ENCODE measurements at regions not wholly inside any gene's neighbourhood (a gene's known extent, or its start where the extent isn't known, plus 50 kb on each side); places are given as distances from the start of the nearest gene placed in this dataset.
A peak's percentile ranks its signal among the peaks of the same experiment; 100 is the strongest.
"Not testable (repeated sequence)": the region's sequence is repeated elsewhere in the genome, so short reads cannot be mapped to it uniquely, and the experiment has no call there.

GRCh38 chr5:18999478-18999877 lies 988.5 kb downstream of the CDH18 start:
- DNase-seq = no peak

DNA sequence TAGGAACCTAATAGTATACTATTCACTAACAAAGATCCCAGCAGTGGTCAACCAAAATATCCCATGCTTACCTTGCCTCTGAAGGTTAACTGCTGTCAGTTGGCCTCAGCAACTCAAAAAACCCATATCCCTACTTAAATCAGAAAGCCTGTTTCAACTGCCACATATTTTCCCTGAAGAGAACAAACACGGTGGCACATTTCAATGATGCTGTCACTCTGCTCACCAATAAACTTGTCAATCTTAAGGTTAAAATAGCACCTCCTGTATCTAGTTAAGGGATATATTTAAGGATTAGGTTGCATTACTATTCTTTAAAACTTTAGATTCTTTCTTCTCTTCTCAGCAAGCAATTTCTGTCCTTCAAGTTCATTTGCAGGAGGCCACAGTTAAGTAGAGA lies 986.9 kb downstream of the CDH18 start:
- DNase-seq = no peak

DNA sequence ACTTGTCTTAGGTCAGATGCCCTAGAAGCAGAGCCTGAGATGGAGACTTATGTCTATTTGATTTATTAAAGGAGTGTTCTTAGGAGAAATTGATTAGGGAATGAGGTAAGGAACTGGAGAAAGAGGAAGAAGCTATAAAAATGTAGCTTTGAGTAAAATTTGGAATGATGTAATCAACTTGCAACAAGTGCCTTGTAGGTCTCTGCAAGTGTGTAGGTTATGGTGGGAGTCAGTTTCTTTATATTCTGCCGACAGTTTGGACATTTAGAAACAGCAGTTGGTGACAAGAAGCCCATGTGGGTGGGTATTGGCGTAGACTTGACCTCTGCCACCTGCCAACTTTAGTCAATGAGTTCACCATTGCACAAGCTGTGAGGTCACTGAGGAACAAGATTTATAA lies 986.5 kb downstream of the CDH18 start:
- no peak for DNase-seq

DNA sequence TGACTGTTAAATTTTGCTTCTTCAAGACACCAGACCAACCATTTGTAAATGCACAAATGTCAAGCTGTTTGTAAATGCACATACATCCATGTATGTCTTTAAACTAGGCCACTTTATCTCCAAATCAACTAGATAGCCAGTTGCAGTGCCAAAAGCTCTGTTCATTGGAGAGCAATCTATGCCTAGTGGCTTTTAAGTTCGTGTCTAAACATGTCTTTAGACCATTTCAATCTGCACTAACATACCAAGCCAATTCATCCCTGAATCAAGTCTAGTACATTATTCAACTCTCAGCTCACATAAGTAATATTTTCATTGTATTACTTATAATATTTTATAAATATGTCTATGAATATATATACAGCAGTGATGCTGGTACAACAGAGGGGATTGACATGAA lies 985.9 kb downstream of the CDH18 start:
- no peak for DNase-seq

DNA sequence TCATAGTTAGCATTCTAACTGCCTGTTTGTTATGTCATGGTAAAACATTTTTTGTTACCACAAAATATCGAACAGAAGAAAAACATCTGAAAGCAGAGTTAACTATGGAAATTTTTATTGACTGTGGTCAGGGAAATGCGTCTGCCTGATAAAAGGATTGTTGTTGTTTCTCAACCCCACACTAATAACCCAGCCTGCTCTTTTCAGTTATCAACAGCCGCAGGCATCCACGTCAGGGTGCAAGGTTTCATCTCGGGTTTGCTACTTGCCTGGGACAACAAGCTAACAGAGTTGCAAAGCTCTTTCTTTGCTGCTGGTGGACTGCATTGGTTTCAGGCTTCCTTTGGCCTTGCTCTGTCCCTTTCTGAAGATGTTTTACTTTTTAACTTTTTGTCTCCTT lies 969.2 kb downstream of the CDH18 start:
- no peak for DNase-seq

DNA sequence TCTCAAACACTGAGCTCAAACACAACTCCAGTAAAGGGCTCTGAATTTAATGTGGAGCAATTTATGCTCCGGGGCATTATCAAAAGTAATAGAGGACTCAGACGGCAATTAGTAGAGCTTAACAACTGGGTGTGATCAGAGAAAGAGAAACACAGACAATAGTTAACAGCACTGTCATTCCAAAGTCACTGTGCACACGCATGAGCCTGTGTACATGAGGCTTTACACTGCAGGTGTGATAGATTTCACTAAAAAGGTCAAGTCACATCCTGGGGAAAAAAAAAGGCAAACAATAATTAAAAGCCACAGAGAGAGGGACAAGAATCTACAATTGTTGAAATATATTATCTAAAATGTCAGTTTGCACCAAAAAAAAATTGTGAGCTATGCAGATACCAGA lies 956.5 kb downstream of the CDH18 start:
- no peak for DNase-seq

DNA sequence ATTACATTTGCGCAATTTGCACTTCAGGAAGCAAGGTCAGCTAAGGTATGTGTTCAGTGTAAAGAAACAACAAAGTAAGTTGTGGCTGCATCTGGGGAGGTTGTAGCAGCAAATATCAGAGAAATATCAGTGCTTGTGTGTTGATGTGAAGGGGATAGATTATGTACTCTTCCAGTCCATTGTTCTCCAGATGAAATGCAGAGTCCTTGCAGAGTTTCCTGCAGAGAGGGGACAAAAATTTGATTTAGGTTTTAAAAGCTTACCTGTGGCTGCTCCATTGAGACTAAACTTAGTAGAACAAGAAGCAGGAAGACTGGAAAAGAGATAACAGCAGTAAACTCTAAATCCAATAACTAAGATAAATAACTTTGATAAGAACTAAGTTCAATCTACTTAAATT lies 952.2 kb downstream of the CDH18 start:
- DNase-seq = no peak

DNA sequence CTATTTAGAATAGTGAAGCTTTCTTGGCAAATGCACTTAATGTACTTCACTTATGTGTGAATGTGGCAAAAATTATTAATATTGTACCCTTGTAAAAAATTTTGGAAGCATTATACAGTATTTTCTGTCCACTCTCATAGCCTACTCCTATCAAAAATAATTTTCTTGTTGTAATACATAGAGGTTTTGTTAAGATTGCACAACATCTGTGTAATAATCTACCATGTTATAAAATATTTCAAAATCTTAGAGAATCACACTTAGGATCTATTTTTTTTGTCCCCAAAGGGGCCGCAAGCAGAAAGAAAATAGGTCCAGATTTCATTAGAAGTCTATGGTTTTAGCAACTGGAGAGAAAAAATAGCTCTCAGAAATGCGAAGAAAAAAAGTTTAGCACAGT lies 945.9 kb downstream of the CDH18 start:
- DNase-seq = no peak

GRCh38 chr5:19044311-19044710 lies 943.7 kb downstream of the CDH18 start:
- DNase-seq = no peak

DNA sequence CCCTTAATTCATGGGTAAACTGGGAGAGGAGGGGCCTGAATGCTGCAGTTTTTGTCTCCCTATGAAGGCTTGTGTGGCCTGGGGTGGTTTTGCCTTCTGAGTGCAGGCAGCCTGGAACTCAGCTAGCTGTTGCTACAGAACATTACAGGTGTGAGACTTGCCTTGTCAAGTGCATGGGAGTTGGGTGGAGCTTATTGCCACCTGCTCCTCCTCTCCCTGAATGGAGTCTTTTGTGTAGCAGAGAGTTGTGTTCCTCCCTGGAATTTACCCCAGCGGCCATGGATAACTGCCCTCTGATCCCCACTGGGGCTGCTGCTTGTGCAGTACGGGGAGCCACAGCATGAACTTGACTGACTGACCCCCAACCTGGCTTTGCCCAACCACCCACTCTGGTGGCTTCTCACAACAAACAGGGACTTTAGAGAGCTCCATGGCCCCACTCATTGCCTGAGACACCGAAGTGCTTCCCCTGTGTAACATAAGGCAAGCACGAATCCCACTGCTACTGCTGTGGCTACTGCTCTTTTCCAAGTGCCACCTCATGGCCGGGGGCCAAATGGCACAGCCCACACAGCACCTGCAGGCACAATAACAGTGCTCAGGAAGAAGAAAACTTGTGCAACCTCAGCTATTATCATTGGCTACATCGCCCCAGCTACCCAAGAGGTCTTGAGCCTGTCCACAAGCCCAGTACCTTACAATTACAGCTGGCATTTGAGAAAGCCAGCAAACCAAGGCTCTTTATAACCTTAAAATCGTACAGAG lies 942.9 kb downstream of the CDH18 start:
- DNase-seq = peak; percentile 6 to 13

DNA sequence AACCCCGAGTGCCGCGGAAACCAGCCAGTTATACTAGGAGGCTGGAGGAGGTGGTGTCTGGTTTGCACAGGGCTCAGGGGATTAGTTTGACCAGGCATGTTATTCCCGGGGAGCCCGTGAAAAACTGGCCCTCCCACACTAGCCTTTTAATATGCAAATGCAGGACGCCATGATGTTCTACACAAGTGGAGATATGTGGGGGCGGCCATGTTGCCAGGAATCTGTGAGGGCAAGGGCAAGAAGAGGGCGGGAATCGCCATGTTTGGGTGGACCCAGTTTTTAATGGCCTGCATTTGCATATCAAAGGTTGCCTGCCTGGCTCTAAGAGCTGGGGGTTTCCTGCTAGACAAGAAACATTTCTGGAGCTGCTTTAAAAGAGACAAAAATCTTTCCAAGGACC lies 940.7 kb downstream of the CDH18 start:
- DNase-seq = no peak

DNA sequence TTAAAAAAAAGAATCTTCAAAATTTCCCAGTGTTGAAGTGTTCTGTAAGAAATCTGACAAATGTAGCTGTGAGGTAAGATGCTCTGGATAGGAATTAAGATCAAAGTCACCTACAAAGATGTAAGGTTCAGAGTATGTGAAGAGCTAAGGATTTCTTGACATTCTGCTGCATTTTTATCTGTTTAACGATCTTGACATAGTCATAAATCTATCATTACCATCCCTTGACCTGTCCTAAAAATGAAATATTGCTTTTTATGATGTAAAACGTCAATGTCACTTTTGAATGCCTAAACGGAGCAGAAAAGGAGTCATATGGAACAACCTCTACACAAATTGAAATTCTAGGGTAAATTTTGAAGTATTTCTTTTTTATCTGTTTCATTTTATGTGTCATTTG lies 939.3 kb downstream of the CDH18 start:
- DNase-seq = no peak

DNA sequence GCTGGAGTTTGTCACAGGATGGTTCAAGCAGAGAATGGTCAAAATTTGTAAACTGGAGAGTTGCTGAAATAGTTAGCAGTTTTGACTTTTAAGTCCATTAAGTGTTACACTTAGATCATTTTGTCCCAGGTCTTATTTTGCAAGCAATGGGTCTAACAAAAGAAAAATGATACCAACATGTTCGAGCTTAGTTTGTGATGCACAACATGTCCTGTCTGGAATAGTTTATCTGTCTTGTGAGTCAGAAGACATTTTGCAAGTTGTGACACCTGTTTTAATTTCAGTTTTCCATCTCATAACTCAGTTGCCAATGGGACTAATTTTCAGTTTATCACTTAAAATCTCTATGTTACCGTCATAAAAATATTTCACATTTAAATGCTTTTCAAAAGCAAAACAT lies 929.8 kb downstream of the CDH18 start:
- no peak for DNase-seq

- no peak for DNase-seq
Measured at GRCh38 chr5:19064094-19064493, 923.9 kb downstream of the CDH18 start.

DNA sequence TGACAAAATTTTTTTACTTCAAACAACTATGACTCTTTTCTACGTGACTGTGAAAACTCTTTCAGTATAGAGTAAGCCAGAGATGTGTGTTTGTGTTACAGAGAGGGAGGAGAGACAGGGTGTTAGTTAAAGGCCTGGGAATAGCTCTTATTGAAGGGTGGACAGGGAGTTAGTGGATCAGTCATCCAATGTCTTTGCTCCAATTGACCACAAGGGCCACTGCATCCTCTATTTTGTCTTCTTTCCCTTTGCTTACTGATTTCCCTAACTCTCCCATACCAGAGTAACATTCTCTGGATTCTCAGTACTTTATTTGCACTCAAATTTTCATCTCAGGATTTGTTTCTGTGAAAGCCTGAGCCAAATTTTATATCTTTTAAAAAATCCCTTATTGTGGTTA lies 920.3 kb downstream of the CDH18 start:
- DNase-seq = no peak

GRCh38 chr5:19098434-19098833 lies 889.6 kb downstream of the CDH18 start:
- DNase-seq = no peak

DNA sequence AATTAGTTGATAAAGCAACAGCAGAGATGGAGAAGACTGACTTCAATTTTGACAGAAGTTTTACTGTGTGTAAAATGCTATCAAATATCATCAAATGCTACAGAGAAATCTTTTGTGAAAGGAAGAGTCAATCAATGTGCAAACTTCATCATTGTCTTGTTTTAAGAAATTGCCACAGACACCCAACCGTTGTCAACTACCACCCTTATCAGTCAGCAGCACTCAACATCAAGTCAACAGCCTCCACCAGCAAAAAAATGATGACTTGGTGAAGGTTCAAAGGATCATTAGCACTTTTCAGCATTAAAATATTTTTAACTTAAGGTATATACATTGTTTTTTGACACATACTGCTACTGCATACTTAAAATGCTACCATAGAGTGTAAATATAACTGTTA lies 888.8 kb downstream of the CDH18 start:
- DNase-seq = no peak

DNA sequence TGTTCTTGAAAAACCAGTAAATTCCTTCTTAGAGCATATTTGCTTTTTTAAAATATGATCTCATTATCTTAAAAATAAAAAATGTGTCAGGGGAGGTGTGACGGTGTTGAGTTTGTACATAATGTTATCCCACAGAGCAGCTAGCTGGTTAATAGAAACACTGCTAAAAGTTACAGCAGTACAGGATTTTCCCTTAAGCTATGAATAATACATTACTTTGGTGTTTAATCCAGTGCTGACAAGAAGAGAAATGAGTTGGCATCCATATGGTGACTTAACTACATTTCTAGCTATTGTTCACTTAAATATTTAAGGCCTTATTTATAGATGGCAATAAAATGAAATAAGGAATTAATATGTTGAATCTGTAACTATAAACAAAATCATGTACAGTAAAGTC lies 883.1 kb downstream of the CDH18 start:
- DNase-seq = no peak

DNA sequence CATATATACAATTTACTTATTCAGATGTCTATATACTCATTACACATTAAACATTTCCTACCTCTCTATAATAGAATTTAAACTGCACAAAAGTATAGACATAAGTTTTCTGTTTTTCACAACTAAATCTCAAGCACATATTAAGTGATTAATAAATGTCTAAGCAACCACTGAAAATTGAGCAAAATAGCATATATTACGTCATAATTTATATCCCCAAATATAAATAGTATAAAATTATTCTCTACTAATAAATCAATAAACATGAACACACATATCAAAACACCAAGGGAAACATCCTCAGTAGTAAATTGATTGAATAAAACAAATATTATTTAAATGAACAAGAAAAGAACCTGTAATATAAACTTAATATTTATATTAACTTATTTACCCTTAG lies 865.1 kb downstream of the CDH18 start:
- no peak for DNase-seq

DNA sequence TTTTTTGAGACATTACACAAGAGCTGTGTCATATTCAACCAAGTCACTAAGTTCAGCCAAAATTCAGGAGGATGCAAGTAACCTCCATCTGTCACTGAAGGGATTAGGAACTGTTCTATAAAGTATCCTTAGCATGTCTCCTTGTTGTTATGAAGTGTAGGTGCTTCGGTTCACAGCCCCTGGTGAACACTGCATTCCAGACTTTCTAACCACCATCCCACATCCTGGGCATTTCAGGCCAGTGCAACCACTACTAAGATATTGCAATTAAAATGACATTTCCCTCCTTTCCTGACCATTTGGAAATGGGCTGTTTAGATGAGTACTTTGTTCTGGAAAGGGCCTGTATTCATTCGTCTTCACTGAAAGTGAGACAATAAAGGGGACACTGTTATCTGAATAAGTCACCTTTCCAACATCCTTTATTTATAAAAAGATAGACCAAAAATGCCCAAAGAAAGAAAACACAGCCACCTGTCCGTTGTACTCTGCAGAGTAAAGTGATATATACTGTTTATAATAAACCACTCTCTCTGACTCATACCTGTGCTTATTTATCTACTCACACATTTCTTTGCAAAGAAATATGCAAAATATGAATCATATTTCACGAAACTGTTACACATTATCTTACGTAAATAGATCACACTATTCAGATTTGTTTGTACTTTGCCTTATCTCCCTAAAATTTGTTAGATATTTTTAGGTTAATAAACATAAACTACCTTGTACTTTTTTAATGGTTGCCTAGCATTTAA lies 861.9 kb downstream of the CDH18 start:
- DNase-seq = no peak

GRCh38 chr5:19140276-19140675 lies 847.7 kb downstream of the CDH18 start:
- DNase-seq = no peak

DNA sequence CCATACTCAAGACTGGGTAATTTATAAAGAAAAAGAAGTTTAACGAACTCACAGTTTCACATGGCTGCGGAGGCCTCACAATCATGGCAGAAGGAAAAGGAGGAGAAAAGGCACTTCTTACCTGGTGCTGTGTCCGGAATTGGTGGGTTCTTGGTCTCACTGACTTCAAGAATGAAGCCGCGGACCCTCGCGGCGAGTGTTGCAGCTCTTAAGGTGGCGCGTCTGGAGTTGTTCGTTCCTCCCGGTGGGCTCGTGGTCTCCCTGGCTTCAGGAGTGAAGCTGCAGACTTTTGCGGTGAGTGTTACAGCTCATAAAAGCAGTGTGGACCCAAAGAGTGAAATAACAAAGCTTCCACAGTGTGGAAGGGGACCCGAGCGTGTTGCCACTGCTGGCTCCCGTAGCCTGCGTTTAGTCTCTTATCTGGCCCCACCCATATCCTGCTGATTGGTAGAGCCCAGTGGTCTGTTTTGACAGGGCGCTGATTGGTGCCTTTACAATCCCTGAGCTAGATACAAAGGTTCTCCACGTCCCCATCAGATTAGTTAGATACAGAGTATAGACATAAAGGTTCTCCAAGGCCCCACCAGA lies 846.0 kb downstream of the CDH18 start:
- DNase-seq = not testable (repeated sequence)

DNA sequence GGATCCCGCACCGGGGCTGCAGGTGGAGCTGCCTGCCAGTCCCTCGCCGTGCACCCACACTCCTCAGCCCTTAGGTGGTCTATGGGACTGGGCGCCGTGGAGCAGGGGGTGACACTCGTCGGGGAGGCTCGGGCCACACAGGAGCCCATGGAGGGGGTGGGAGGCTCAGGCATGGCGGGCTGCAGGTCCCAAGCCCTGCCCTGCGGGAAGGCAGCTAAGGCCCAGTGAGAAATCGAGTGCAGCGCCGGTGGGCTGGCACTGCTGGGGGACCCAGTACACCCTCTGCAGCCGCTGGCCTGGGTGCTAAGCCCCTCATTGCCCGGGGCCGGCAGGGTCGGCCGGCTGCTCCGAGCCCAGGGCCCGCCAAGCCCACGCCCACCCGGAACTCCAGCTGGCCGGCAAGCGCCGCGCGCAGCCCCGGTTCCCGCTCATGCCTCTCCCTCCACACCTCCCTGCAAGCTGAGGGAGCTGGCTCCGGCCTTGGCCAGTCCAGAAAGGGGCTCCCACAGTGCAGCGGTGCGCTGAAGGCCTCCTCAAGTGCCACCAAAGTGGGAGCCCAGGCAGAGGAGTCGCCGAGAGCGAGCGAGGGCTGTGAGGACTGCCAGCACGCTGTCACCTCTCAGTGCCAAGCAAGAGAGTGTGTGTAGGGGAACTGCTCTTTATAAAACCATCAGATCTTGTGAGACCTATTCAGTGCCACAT lies 845.1 kb downstream of the CDH18 start:
- not testable (repeated sequence) for DNase-seq

DNA sequence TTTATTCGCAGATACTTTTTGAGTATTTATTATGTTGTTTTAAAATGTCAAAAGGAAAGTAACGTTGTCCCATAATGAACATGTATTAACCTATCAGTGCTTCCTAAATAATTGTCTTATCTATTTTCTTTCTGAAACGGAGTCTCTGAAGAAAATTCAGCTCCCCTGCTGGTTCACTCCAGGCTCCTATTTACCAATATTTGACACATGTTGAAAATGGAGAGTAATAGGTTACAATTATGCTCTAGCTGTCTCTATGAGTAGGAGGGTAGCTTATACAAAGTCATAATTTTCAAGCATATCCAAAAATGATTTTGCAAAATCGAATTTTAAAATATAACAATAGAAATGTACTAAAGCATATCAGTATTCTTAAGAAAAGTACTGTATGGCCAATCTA lies 844.1 kb downstream of the CDH18 start:
- no peak for DNase-seq
